ENCODE measurements at regions not wholly inside any gene's neighbourhood (a gene's known extent, or its start where the extent isn't known, plus 50 kb on each side); places are given as distances from the start of the nearest gene placed in this dataset.

- DNase-seq (ENCODE audit: low spot score): no peak
Measured at GRCh38 chr21:16492892-16493291, 763.1 kb downstream of the USP25 start.

- no peak for DNase-seq (ENCODE audit: low spot score)
Measured at GRCh38 chr21:16496609-16497008, 766.8 kb downstream of the USP25 start.

GRCh38 chr21:16500271-16500670 lies 770.5 kb downstream of the USP25 start:
- DNase-seq (ENCODE audit: low spot score): peak; percentile 8

GRCh38 chr21:16502273-16502672 lies 772.5 kb downstream of the USP25 start:
- no peak for DNase-seq (ENCODE audit: low spot score)

GRCh38 chr21:16502897-16503296 lies 773.1 kb downstream of the USP25 start:
- DNase-seq (ENCODE audit: low spot score): no peak

GRCh38 chr21:16504281-16504680 lies 774.5 kb downstream of the USP25 start:
- DNase-seq (ENCODE audit: low spot score): no peak

GRCh38 chr21:16504766-16505165 lies 775.0 kb downstream of the USP25 start:
- no peak for DNase-seq (ENCODE audit: low spot score)

GRCh38 chr21:16509476-16509875 lies 779.7 kb downstream of the USP25 start:
- no peak for DNase-seq (ENCODE audit: low spot score)

- DNase-seq (ENCODE audit: low spot score): peak; percentile 85
Measured at GRCh38 chr21:16514316-16514715, 784.5 kb downstream of the USP25 start.

- no peak for DNase-seq (ENCODE audit: low spot score)
Measured at GRCh38 chr21:16517383-16517782, 787.6 kb downstream of the USP25 start.

- DNase-seq (ENCODE audit: low spot score): no peak
Measured at GRCh38 chr21:16519036-16519435, 789.3 kb downstream of the USP25 start.

GRCh38 chr21:16519644-16520043 lies 789.9 kb downstream of the USP25 start:
- no peak for DNase-seq (ENCODE audit: low spot score)

- DNase-seq (ENCODE audit: low spot score): no peak
Measured at GRCh38 chr21:16522548-16522947, 792.8 kb downstream of the USP25 start.

- DNase-seq (ENCODE audit: low spot score): no peak
Measured at GRCh38 chr21:16530656-16531055, 800.9 kb downstream of the USP25 start.

GRCh38 chr21:16532840-16533239 lies 803.1 kb downstream of the USP25 start:
- no peak for DNase-seq (ENCODE audit: low spot score)

- peak; percentile 61 for DNase-seq (ENCODE audit: low spot score)
Measured at GRCh38 chr21:16533692-16534407, 804.1 kb downstream of the USP25 start.

- peak; percentile 79 for DNase-seq (ENCODE audit: low spot score)
Measured at GRCh38 chr21:16534408-16535101, 804.8 kb downstream of the USP25 start.

- DNase-seq (ENCODE audit: low spot score): peak; percentile 92
Measured at GRCh38 chr21:16535102-16535422, 805.3 kb downstream of the USP25 start.

GRCh38 chr21:16535626-16536025 lies 805.8 kb downstream of the USP25 start:
- DNase-seq (ENCODE audit: low spot score): no peak

GRCh38 chr21:16536140-16536539 lies 806.4 kb downstream of the USP25 start:
- no peak for DNase-seq (ENCODE audit: low spot score)

- peak; percentile 46 for DNase-seq (ENCODE audit: low spot score)
Measured at GRCh38 chr21:16536643-16537434, 807.1 kb downstream of the USP25 start.

- DNase-seq (ENCODE audit: low spot score): no peak
Measured at GRCh38 chr21:16537501-16537900, 807.7 kb downstream of the USP25 start.

- no peak for DNase-seq (ENCODE audit: low spot score)
Measured at GRCh38 chr21:16538405-16538804, 808.6 kb downstream of the USP25 start.

All from Ammon's horn (tissue), 1 donor.